Suprapubic skin (tissue), 4 donors: ENCODE measurements at regions not wholly inside any gene's neighbourhood (a gene's known extent, or its start where the extent isn't known, plus 50 kb on each side); places are given as distances from the start of the nearest gene placed in this dataset.
"Not testable (repeated sequence)": the region's sequence is repeated elsewhere in the genome, so short reads cannot be mapped to it uniquely, and the experiment has no call there.

Experiments used
- DNase-seq, 2 donors: peaks; one replicate each; pipeline ENCODE4 v3.0.0-alpha.2; 2019; ENCODE audit warnings: low spot score in 2 of 2
- H3K27ac ChIP-seq: fragments of 200-600 bp; sonication (generic); one replicate; pipeline ENCODE4 v1.5.1; 2019
- H3K27me3 ChIP-seq: fragments of 200-600 bp; sonication (generic); one replicate; pipeline ENCODE4 v1.5.1; 2019
- H3K36me3 ChIP-seq: fragments of 200-600 bp; sonication (generic); one replicate; pipeline ENCODE4 v1.5.1; 2019
- H3K4me1 ChIP-seq: fragments of 200-600 bp; sonication (generic); one replicate; pipeline ENCODE4 v1.5.1; 2019
- H3K4me3 ChIP-seq: fragments of 200-600 bp; sonication (generic); one replicate; pipeline ENCODE4 v1.5.1; 2019; ENCODE audit warnings: mild to moderate bottlenecking
- H3K9me3 ChIP-seq: fragments of 200-600 bp; sonication (generic); one replicate; pipeline ENCODE4 v1.5.1; 2019
- CTCF ChIP-seq, 2 donors: fragments of 200-600 bp in 1 of 2; fragments of 450-650 bp in 1 of 2; sonication (generic) in 1 of 2; IDR thresholded peaks; one replicate each; pipeline ENCODE4 v1.5.1; 2016 to 2019; ENCODE audit warnings: antibody characterized with exemption in 2 of 2, mild to moderate bottlenecking in 1 of 2, moderate library complexity in 1 of 2
- EP300 ChIP-seq: sonication (generic); formaldehyde crosslinking; IDR thresholded peaks from one replicate; pipeline ENCODE4 v1.6.1; 2017; ENCODE audit warnings: antibody characterized with exemption
- POLR2A ChIP-seq, 2 donors: fragments of 450-650 bp; IDR thresholded peaks; one replicate each; pipeline ENCODE4 v1.6.1; 2017; ENCODE audit warnings: antibody characterized with exemption in 2 of 2, mild to moderate bottlenecking in 2 of 2, moderate library complexity in 2 of 2
- POLR2AphosphoS5 ChIP-seq, 3 donors: sonication (generic); formaldehyde crosslinking; IDR thresholded peaks; one replicate each; pipeline ENCODE4 v1.6.1; 2017; ENCODE audit warnings: antibody characterized with exemption in 3 of 3
- WGBS: methylation state at CpG from one replicate; pipeline ENCODE4 v1.1.5; 2018; 5-methylcytosine and 5-hydroxymethylcytosine counted together

GRCh38 chr7:55261386-55261770, 103.8 kb upstream of the LANCL2 start:
- H3K27ac ChIP-seq: no peak overlapping the region
- no peak overlapping the region for H3K4me3 ChIP-seq
- H3K4me1 ChIP-seq: no peaks in the 10 kb centered on the region
- H3K9me3 ChIP-seq: no peaks in the 10 kb centered on the region
- TF ChIP-seq POLR2A (IDR thresholded peaks at IDR 0.05): no peak
- TF ChIP-seq POLR2AphosphoS5 (IDR thresholded peaks at IDR 0.05): no peak
- H3K27me3 ChIP-seq: peaks cover 2% of the 10 kb centered on the region
- WGBS: 75% methylated on average over 1 of the region's 1 CpG
- no peak for DNase-seq
- no peaks in the 10 kb centered on the region for H3K36me3 ChIP-seq

- H3K36me3 ChIP-seq, H3K4me3 ChIP-seq, H3K9me3 ChIP-seq, H3K27ac ChIP-seq, H3K27me3 ChIP-seq, H3K4me1 ChIP-seq, DNase-seq: not testable (repeated sequence)
- 88% methylated on average over 8 of the region's 8 CpGs for WGBS
Measured at GRCh38 chr7:55265328-55265727, 99.8 kb upstream of the LANCL2 start.

- H3K4me3 ChIP-seq: no peak overlapping the region
- 70% methylated on average over 8 of the region's 8 CpGs for WGBS
- no peak overlapping the region for H3K27ac ChIP-seq
- no peak for TF ChIP-seq POLR2AphosphoS5 (IDR thresholded peaks at IDR 0.05)
- TF ChIP-seq POLR2A (IDR thresholded peaks at IDR 0.05): no peak
- TF ChIP-seq CTCF (IDR thresholded peaks at IDR 0.05): no peak
- TF ChIP-seq EP300: no peak
- H3K27me3 ChIP-seq: no peaks in the 10 kb centered on the region
- no peaks in the 10 kb centered on the region for H3K4me1 ChIP-seq
- no peak for DNase-seq
- H3K36me3 ChIP-seq: no peaks in the 10 kb centered on the region
- H3K9me3 ChIP-seq: no peaks in the 10 kb centered on the region
Measured at GRCh38 chr7:55265836-55266642, 99.1 kb upstream of the LANCL2 start.

GRCh38 chr7:55271069-55271626, 94.0 kb upstream of the LANCL2 start:
- TF ChIP-seq EP300: no peak
- no peak for TF ChIP-seq POLR2AphosphoS5 (IDR thresholded peaks at IDR 0.05)
- no peak for TF ChIP-seq CTCF (IDR thresholded peaks at IDR 0.05)
- no peak for TF ChIP-seq POLR2A (IDR thresholded peaks at IDR 0.05)
- no peak for DNase-seq
- H3K9me3 ChIP-seq: no peaks in the 10 kb centered on the region
- no peaks in the 10 kb centered on the region for H3K4me1 ChIP-seq
- no peak overlapping the region for H3K4me3 ChIP-seq
- H3K27me3 ChIP-seq: no peaks in the 10 kb centered on the region
- no peak overlapping the region for H3K27ac ChIP-seq
- WGBS: 67% methylated on average over 8 of the region's 8 CpGs
- no peaks in the 10 kb centered on the region for H3K36me3 ChIP-seq

GRCh38 chr7:55271661-55272060, 93.5 kb upstream of the LANCL2 start:
- 64% methylated on average over 5 of the region's 7 CpGs for WGBS
- TF ChIP-seq POLR2A (IDR thresholded peaks at IDR 0.05) (no peak), EP300 (no peak)
- no peak for DNase-seq
- Histone ChIP-seq H3K27ac (no peak overlapping the region), H3K36me3 (no peaks in the 10 kb centered on the region), H3K4me3 (no peak overlapping the region), H3K27me3 (no peaks in the 10 kb centered on the region), H3K9me3 (no peaks in the 10 kb centered on the region), H3K4me1 (no peaks in the 10 kb centered on the region)

- Histone ChIP-seq H3K4me3 (no peak overlapping the region), H3K36me3 (no peaks in the 10 kb centered on the region), H3K4me1 (no peaks in the 10 kb centered on the region), H3K27ac (no peak overlapping the region), H3K9me3 (no peaks in the 10 kb centered on the region), H3K27me3 (no peaks in the 10 kb centered on the region)
- WGBS: 49% methylated on average over 3 of the region's 4 CpGs
- TF ChIP-seq POLR2AphosphoS5 (IDR thresholded peaks at IDR 0.05) (no peak), POLR2A (IDR thresholded peaks at IDR 0.05) (no peak), CTCF (IDR thresholded peaks at IDR 0.05) (no peak), EP300 (no peak)
- DNase-seq: no peak
Measured at GRCh38 chr7:55272328-55272727, 92.8 kb upstream of the LANCL2 start.
